ENCODE measurements at regions not wholly inside any gene's neighbourhood (a gene's known extent, or its start where the extent isn't known, plus 50 kb on each side); places are given as distances from the start of the nearest gene placed in this dataset.

DNA sequence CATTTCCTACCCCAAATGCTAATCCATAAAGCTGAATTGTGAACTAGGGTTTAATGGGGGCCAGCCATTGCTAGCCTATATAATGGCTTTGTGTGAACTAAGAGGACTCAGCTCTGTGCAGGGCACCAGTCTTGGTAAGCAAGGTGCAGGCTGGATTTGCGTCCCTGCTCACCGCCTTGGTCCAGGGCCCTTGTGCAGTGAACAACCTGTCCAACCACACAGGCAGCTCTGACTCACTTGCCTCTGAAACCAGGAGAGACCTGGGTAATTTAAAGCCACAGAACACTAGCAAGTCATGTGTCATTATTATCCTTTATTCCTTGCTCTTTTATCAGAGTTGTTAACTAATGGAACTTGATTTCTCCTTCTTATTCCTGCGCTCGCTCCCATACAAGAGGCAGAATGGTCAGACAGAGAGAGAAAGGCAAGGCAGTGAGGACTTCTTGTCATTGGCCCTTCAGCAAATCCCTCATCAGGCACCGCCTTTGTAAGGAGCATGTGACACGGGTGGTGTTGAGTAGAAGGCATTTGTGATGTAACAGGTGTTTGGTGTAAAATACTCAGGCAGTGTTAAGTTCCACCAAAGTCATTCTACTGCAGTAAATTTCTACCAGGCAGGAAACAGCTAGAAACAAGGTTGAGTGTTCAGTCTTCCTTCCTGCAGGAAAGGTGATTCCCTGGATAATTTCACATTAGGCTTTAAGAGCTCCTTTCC, 67.3 kb upstream of the OLIG2 start:
- TF ChIP-seq, protein P1, sequence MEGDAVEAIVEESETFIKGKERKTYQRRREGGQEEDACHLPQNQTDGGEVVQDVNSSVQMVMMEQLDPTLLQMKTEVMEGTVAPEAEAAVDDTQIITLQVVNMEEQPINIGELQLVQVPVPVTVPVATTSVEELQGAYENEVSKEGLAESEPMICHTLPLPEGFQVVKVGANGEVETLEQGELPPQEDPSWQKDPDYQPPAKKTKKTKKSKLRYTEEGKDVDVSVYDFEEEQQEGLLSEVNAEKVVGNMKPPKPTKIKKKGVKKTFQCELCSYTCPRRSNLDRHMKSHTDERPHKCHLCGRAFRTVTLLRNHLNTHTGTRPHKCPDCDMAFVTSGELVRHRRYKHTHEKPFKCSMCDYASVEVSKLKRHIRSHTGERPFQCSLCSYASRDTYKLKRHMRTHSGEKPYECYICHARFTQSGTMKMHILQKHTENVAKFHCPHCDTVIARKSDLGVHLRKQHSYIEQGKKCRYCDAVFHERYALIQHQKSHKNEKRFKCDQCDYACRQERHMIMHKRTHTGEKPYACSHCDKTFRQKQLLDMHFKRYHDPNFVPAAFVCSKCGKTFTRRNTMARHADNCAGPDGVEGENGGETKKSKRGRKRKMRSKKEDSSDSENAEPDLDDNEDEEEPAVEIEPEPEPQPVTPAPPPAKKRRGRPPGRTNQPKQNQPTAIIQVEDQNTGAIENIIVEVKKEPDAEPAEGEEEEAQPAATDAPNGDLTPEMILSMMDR (conservative IDR thresholded peaks at IDR 0.05; ENCODE audit: low read depth, low read length) = no peak
- TF ChIP-seq POLR2A (IDR thresholded peaks at IDR 0.05; ENCODE audit: low read depth, low read length) = no peak
- TF ChIP-seq SMC3 (IDR thresholded peaks at IDR 0.05; ENCODE audit: low read depth, low read length) = no peak
- TF ChIP-seq RAD21 (IDR thresholded peaks at IDR 0.05; ENCODE audit: low read length) = no peak
- TF ChIP-seq, protein P2, sequence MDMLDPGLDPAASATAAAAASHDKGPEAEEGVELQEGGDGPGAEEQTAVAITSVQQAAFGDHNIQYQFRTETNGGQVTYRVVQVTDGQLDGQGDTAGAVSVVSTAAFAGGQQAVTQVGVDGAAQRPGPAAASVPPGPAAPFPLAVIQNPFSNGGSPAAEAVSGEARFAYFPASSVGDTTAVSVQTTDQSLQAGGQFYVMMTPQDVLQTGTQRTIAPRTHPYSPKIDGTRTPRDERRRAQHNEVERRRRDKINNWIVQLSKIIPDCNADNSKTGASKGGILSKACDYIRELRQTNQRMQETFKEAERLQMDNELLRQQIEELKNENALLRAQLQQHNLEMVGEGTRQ (IDR thresholded peaks at IDR 0.05; ENCODE audit: low read depth, low read length) = no peak
- no peak for TF ChIP-seq CEBPB (IDR thresholded peaks at IDR 0.05; ENCODE audit: low read depth, low read length)
- TF ChIP-seq, protein P3, sequence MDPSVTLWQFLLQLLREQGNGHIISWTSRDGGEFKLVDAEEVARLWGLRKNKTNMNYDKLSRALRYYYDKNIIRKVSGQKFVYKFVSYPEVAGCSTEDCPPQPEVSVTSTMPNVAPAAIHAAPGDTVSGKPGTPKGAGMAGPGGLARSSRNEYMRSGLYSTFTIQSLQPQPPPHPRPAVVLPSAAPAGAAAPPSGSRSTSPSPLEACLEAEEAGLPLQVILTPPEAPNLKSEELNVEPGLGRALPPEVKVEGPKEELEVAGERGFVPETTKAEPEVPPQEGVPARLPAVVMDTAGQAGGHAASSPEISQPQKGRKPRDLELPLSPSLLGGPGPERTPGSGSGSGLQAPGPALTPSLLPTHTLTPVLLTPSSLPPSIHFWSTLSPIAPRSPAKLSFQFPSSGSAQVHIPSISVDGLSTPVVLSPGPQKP (IDR thresholded peaks at IDR 0.05; ENCODE audit: borderline replicate concordance, low read depth, low read length) = no peak
- no peak for TF ChIP-seq MXI1 (IDR thresholded peaks at IDR 0.05; ENCODE audit: borderline replicate concordance, low read depth, low read length)

Measured in IMR-90 (cell line).